ENCODE measurements at regions not wholly inside any gene's neighbourhood (a gene's known extent, or its start where the extent isn't known, plus 50 kb on each side); places are given as distances from the start of the nearest gene placed in this dataset.

DNA sequence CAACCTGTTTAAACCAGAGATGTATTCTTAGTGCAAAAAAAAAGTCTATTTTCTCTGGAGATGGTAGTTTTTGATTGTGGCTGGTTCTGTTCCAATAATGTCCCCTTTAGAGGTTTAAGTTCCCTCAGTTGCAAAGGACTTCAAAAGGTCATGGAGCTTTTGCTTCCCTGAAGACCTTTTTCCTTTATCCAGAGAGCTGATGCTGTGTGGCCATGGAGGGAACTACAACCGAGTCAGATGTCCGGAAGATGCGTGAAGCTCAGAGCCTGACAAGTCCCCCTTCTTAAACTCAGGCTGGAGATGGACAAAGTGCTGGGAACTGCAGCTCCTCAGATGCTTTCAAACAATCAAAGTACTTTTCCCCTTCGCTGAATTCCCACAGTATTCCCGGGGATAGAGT is 176.1 kb downstream of the TMEM18 start:
- DNase-seq (no peak), ATAC-seq (no peak)
- 64% methylated on average over 5 of the region's 5 CpGs for WGBS (ENCODE audit: insufficient coverage, low coverage, low lambda C conversion rate, missing lambda C conversion rate)
- Histone ChIP-seq H3K27ac (no peak overlapping the region), H3K4me3 (no peak overlapping the region), H3K36me3 (no peaks in the 10 kb centered on the region), H3K27me3 (no peaks in the 10 kb centered on the region), H3K4me1 (no peaks in the 10 kb centered on the region), H3K9me3 (no peaks in the 10 kb centered on the region)
- intact Hi-C loops (cut with DNase I) = no loop called here
- TF ChIP-seq, protein P1, sequence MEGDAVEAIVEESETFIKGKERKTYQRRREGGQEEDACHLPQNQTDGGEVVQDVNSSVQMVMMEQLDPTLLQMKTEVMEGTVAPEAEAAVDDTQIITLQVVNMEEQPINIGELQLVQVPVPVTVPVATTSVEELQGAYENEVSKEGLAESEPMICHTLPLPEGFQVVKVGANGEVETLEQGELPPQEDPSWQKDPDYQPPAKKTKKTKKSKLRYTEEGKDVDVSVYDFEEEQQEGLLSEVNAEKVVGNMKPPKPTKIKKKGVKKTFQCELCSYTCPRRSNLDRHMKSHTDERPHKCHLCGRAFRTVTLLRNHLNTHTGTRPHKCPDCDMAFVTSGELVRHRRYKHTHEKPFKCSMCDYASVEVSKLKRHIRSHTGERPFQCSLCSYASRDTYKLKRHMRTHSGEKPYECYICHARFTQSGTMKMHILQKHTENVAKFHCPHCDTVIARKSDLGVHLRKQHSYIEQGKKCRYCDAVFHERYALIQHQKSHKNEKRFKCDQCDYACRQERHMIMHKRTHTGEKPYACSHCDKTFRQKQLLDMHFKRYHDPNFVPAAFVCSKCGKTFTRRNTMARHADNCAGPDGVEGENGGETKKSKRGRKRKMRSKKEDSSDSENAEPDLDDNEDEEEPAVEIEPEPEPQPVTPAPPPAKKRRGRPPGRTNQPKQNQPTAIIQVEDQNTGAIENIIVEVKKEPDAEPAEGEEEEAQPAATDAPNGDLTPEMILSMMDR (IDR thresholded peaks at IDR 0.05) = no peak
- TF ChIP-seq POLR2A (IDR thresholded peaks at IDR 0.05) = no peak

DNA sequence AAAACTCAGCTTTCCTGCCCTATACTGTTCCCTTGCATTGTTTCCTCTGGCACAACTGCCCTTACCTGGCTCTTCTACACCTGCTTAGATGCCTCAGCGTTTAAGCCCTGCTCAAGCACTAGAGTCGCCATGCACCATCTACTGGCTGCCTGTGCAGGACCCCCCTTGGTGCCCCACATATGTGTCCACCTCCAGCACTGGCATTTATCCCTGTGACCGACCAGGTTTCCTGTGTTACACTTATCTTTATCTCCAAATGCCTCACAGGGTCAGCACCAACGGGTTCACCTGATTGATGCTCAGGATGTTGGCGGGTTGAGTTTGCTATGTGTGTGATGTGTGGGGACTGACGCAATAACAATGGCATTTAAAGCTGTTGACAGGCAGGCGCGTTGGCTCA is 177.5 kb downstream of the TMEM18 start:
- no peak for TF ChIP-seq POLR2A (IDR thresholded peaks at IDR 0.05)
- TF ChIP-seq, protein P1 (IDR thresholded peaks at IDR 0.05) = no peak
- Histone ChIP-seq H3K27me3 (no peaks in the 10 kb centered on the region), H3K4me3 (no peak overlapping the region), H3K9me3 (no peaks in the 10 kb centered on the region), H3K27ac (no peak overlapping the region), H3K36me3 (no peaks in the 10 kb centered on the region), H3K4me1 (no peaks in the 10 kb centered on the region)
- WGBS (ENCODE audit: insufficient coverage, low coverage, low lambda C conversion rate, missing lambda C conversion rate) = 34% methylated on average over 3 of the region's 8 CpGs
- DNase-seq (no peak), ATAC-seq (no peak)
- intact Hi-C loops (cut with DNase I) = no loop called here

DNA sequence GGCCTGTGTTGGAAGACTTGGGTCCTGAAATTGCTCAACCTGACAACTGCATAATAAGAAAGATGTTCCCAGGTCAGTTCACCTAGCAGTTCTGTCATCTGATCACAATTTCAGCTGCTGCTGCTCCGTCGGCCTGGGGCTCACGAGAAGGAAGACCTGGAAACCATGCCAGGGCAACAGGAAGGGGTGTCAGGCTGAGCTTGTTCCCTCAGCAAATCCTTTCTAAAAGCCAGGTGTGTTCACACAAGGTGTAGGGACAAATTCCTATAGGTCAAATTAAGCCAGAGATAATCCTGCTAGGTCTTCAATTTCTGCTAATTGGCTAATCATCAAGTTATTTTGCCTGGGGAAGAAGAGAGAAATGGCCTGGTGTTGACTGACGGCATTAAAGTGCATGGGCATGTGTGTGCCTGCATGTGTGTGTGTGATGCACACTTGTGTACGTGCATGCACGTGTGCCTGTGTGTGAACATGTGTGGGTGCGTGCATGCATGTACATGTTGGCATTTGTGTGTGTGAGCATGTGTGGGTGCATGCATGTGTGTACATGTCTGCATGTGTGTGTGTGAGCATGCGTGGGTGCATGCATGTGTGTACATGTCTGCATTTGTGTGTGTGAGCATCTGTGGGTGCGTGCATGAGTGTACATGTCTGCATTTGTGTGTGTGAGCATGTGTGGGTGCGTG is 178.6 kb downstream of the TMEM18 start:
- Histone ChIP-seq H3K9me3 (no peaks in the 10 kb centered on the region), H3K4me3 (no peak overlapping the region), H3K27ac (no peak overlapping the region), H3K4me1 (no peaks in the 10 kb centered on the region), H3K27me3 (no peaks in the 10 kb centered on the region), H3K36me3 (no peaks in the 10 kb centered on the region)
- TF ChIP-seq, protein P1 (IDR thresholded peaks at IDR 0.05) = no peak
- no peak for TF ChIP-seq POLR2A (IDR thresholded peaks at IDR 0.05)
- DNase-seq (no peak), ATAC-seq (no peak)
- intact Hi-C loops (cut with DNase I) = no loop called here
- WGBS (ENCODE audit: insufficient coverage, low coverage, low lambda C conversion rate, missing lambda C conversion rate) = 64% methylated on average over 7 of the region's 10 CpGs

DNA sequence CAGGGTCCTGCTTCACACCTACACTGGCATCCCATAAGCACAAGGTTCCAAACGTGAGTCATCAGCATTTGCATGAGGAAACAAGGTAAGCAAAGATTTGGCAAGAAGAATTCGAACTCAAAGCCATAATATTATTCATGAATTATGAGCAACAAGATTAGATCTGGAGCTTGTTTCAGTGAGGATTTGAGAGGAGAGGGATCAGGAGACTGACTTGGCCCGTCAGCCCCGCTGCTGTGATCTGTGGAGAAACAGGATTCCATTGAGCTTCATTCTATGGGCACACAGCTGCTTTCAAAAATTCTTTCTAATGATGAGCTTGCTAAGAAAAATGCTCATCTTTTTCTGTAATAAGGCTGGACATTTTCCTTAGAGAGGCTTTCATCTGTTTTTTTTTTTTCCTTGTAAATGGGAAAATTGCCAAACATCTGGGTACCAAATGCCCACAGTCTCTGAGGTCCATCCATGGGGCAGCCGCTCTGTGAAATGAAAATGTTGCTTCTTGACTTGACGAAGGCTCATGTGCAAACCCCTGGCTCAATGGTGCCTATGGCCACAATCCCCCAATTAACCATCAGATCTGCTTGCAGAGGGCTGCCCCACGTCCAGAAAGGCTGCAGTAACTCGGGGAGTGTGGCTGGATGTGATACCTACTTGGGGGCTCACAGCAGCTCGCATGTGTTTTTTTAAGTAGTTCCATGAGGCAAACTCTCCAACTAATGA is 179.3 kb downstream of the TMEM18 start:
- TF ChIP-seq, protein P1 (IDR thresholded peaks at IDR 0.05) = no peak
- TF ChIP-seq POLR2A (IDR thresholded peaks at IDR 0.05) = no peak
- Histone ChIP-seq H3K4me1 (no peaks in the 10 kb centered on the region), H3K27ac (no peak overlapping the region), H3K27me3 (no peaks in the 10 kb centered on the region), H3K36me3 (no peaks in the 10 kb centered on the region), H3K9me3 (no peaks in the 10 kb centered on the region), H3K4me3 (no peak overlapping the region)
- DNase-seq (no peak), ATAC-seq (no peak)
- WGBS (ENCODE audit: insufficient coverage, low coverage, low lambda C conversion rate, missing lambda C conversion rate) = 59% methylated on average over 8 of the region's 9 CpGs
- intact Hi-C loops (cut with DNase I) = no loop called here
